A549 (cell line): ENCODE measurements at regions not wholly inside any gene's neighbourhood (a gene's known extent, or its start where the extent isn't known, plus 50 kb on each side); places are given as distances from the start of the nearest gene placed in this dataset.

Source experiments
- CTCF ChIP-seq: fragments of >200 bp; sonication (Bioruptor Twin); formaldehyde crosslinking; IDR thresholded peaks from 3 replicates; pipeline ENCODE4 v1.5.1; 2016
- EP300 ChIP-seq, 2 experiments: fragments of >200 bp; sonication (Bioruptor Twin); formaldehyde crosslinking; IDR thresholded peaks; 2 replicates in 1 of 2; 3 replicates in 1 of 2; pipeline ENCODE4 v1.6.1; 2016 to 2017
- MAFK ChIP-seq: fragments of 450-650 bp; IDR thresholded peaks from 2 replicates; pipeline ENCODE4 v1.6.1; 2014; ENCODE audit not compliant: partially characterized antibody
- POLR2A ChIP-seq: IDR thresholded peaks from 2 replicates; pipeline ENCODE4 v1.6.1; 2012; ENCODE audit warnings: mild to moderate bottlenecking, low read length

DNA sequence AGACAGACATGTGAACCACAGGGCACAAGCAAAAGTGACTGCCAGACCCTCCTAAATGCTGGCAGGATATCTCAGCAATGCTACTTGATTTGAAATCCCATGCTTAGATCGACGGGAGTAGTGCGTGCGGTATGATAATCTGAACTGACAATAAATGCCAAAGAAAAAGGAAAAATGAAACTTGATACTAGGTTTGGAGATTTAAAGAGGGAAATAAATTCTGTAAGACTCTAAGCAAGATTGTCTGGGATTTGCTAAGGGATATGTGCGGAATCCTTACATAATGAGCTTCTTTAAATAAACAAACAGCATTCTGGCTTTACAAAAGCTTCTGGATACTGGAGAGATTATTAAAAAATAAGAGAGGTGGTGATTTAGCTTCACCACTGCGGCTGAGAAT is 203.6 kb downstream of the CAAP1 start:
- TF ChIP-seq CTCF (no peak), POLR2A (no peak), MAFK (no peak), EP300 (IDR thresholded peaks at IDR 0.05) (no peak)
